DMS 273 (cell line): ENCODE measurements at regions not wholly inside any gene's neighbourhood (a gene's known extent, or its start where the extent isn't known, plus 50 kb on each side); places are given as distances from the start of the nearest gene placed in this dataset.
"Not testable (repeated sequence)": the region's sequence is repeated elsewhere in the genome, so short reads cannot be mapped to it uniquely, and the experiment has no call there.

Experiments used
- DNase-seq: peaks from one replicate; lab custom pipeline; 2025; ENCODE audit not compliant: unreplicated experiment; lab: John Stamatoyannopoulos, UW

GRCh38 chrX:46367491-46367890 is 177.7 kb downstream of the ZNF674 start:
- no peak for DNase-seq

GRCh38 chrX:46366381-46367207 is 178.6 kb downstream of the ZNF674 start:
- DNase-seq, result peak; percentile 28

- no peak for DNase-seq
These were observed 190.7 kb downstream of the ZNF674 start for GRCh38 chrX:46354481-46354880.

- no peak for DNase-seq
These were observed 203.4 kb downstream of the ZNF674 start for GRCh38 chrX:46341767-46342322.

- no peak for DNase-seq
These were observed 204.5 kb downstream of the ZNF674 start for GRCh38 chrX:46340696-46341095.

GRCh38 chrX:46333550-46333949 is 211.7 kb downstream of the ZNF674 start:
- no peak for DNase-seq

- no peak for DNase-seq
These were observed 214.2 kb downstream of the ZNF674 start for GRCh38 chrX:46330981-46331380.

GRCh38 chrX:46330513-46330912 is 214.7 kb downstream of the ZNF674 start:
- no peak for DNase-seq

- DNase-seq, result no peak
These were observed 217.1 kb downstream of the ZNF674 start for GRCh38 chrX:46328133-46328532.

GRCh38 chrX:46327566-46328115 is 217.6 kb downstream of the ZNF674 start:
- no peak for DNase-seq

- DNase-seq, result no peak
These were observed 219.1 kb downstream of the ZNF674 start for GRCh38 chrX:46326161-46326560.

GRCh38 chrX:46325312-46325877 is 219.8 kb downstream of the ZNF674 start:
- DNase-seq, result no peak

- DNase-seq, result no peak
These were observed 221.1 kb downstream of the ZNF674 start for GRCh38 chrX:46324166-46324565.

- DNase-seq, result not testable (repeated sequence)
These were observed 222.3 kb downstream of the ZNF674 start for GRCh38 chrX:46322929-46323328.

GRCh38 chrX:46321676-46322075 is 223.5 kb downstream of the ZNF674 start:
- no peak for DNase-seq

GRCh38 chrX:46319750-46320149 is 225.5 kb downstream of the ZNF674 start:
- no peak for DNase-seq

GRCh38 chrX:46318551-46318950 is 226.7 kb downstream of the ZNF674 start:
- no peak for DNase-seq

- DNase-seq, result no peak
These were observed 228.1 kb downstream of the ZNF674 start for GRCh38 chrX:46317163-46317562.

- no peak for DNase-seq
These were observed 233.6 kb downstream of the ZNF674 start for GRCh38 chrX:46311581-46312120.

GRCh38 chrX:46310815-46311497 is 234.3 kb downstream of the ZNF674 start:
- no peak for DNase-seq

GRCh38 chrX:46308110-46308509 is 237.1 kb downstream of the ZNF674 start:
- peak; percentile 15 for DNase-seq
